Uterus (tissue), 3 donors: ENCODE measurements at regions not wholly inside any gene's neighbourhood (a gene's known extent, or its start where the extent isn't known, plus 50 kb on each side); places are given as distances from the start of the nearest gene placed in this dataset.

ENCODE experiments used
- DNase-seq, 2 donors: peaks; one replicate each; pipeline ENCODE4 v3.0.0-alpha.2; 2019 to 2020
- H3K27ac ChIP-seq, 2 donors: fragments of 200-600 bp; sonication (generic); 1 replicate in 1 of 2; 2 replicates in 1 of 2; pipeline ENCODE4 v1.5.1; 2016 to 2018
- H3K27me3 ChIP-seq, 2 donors: fragments of 200-600 bp; sonication (generic); one replicate each; pipeline ENCODE4 v1.5.1; 2018 to 2019; ENCODE audit warnings: control low read depth in 1 of 2
- H3K36me3 ChIP-seq, 2 donors: fragments of 200-600 bp; sonication (generic); one replicate each; pipeline ENCODE4 v1.5.1; 2019; ENCODE audit warnings: control low read depth in 1 of 2
- H3K4me1 ChIP-seq, 2 donors: fragments of 200-600 bp; sonication (generic); one replicate each; pipeline ENCODE4 v1.5.1; 2018 to 2019; ENCODE audit warnings: control low read depth in 1 of 2
- H3K4me3 ChIP-seq, 2 donors: fragments of 200-600 bp; sonication (generic); 1 replicate in 1 of 2; 2 replicates in 1 of 2; pipeline ENCODE4 v1.5.1; 2018 to 2019; ENCODE audit warnings: mild to moderate bottlenecking in 1 of 2
- H3K9me3 ChIP-seq, 2 donors: fragments of 200-600 bp; sonication (generic); one replicate each; pipeline ENCODE4 v1.5.1; 2019; ENCODE audit warnings: control low read depth in 1 of 2
- CTCF ChIP-seq, 4 experiments: fragments of 200-600 bp in 2 of 4; fragments of 450-650 bp in 2 of 4; sonication (generic) in 2 of 4; IDR thresholded peaks; one replicate each; pipeline ENCODE4 v1.5.1; 2016 to 2019; ENCODE audit warnings: antibody characterized with exemption in 4 of 4, mild to moderate bottlenecking in 2 of 4, moderate library complexity in 1 of 4
- POLR2A ChIP-seq, 2 donors: fragments of 450-650 bp; IDR thresholded peaks; one replicate each; pipeline ENCODE4 v1.6.1; 2016; ENCODE audit warnings: antibody characterized with exemption in 2 of 2, mild to moderate bottlenecking in 1 of 2, moderate library complexity in 1 of 2
- intact Hi-C: fragments of 100-400 bp; cut with DNase I; formaldehyde crosslinking; loops from one replicate; pipeline ENCODE4 v1.15.1; 2023; ENCODE audit warnings: low total_unique reads
- donor health status: DM: yes; HTN: yes; CAD: no.

- H3K9me3 ChIP-seq, result no peaks in the 10 kb centered on the region
- DNase-seq, result no peak
- intact Hi-C loops, result no loop called here
Measured at GRCh38 chr2:118269408-118270051, 181.3 kb downstream of the INSIG2 start.

GRCh38 chr2:118268268-118268667, 180.0 kb downstream of the INSIG2 start:
- no peaks in the 10 kb centered on the region for H3K36me3 ChIP-seq
- H3K4me3 ChIP-seq, result no peak overlapping the region
- no peak overlapping the region for H3K27ac ChIP-seq
- no peaks in the 10 kb centered on the region for H3K27me3 ChIP-seq
- H3K9me3 ChIP-seq, result no peaks in the 10 kb centered on the region
- TF ChIP-seq CTCF (IDR thresholded peaks at IDR 0.05) (no peak), POLR2A (IDR thresholded peaks at IDR 0.05) (no peak)
- intact Hi-C loops, result no loop called here
- DNase-seq, result no peak
- H3K4me1 ChIP-seq, result no peaks in the 10 kb centered on the region

More at GRCh38 chr2:118269408-118270051, 181.3 kb downstream of the INSIG2 start:
- Histone ChIP-seq H3K4me3 (no peak overlapping the region), H3K4me1 (no peaks in the 10 kb centered on the region), H3K27me3 (no peaks in the 10 kb centered on the region), H3K36me3 (no peaks in the 10 kb centered on the region), H3K27ac (no peak overlapping the region)
- TF ChIP-seq CTCF (IDR thresholded peaks at IDR 0.05), result no peak
- TF ChIP-seq POLR2A (IDR thresholded peaks at IDR 0.05), result no peak

- no peaks in the 10 kb centered on the region for H3K27me3 ChIP-seq
- H3K27ac ChIP-seq, result no peak overlapping the region
- no peaks in the 10 kb centered on the region for H3K4me1 ChIP-seq
- TF ChIP-seq POLR2A (IDR thresholded peaks at IDR 0.05) (no peak), CTCF (IDR thresholded peaks at IDR 0.05) (no peak)
- DNase-seq, result no peak
- intact Hi-C loops, result no loop called here
- no peaks in the 10 kb centered on the region for H3K36me3 ChIP-seq
- no peak overlapping the region for H3K4me3 ChIP-seq
- H3K9me3 ChIP-seq, result no peaks in the 10 kb centered on the region
Measured at GRCh38 chr2:118265873-118266455, 177.7 kb downstream of the INSIG2 start.

- Histone ChIP-seq H3K4me3 (no peak overlapping the region), H3K4me1 (no peaks in the 10 kb centered on the region), H3K36me3 (no peaks in the 10 kb centered on the region), H3K27me3 (no peaks in the 10 kb centered on the region), H3K9me3 (no peaks in the 10 kb centered on the region), H3K27ac (no peak overlapping the region)
- DNase-seq, result no peak
- TF ChIP-seq CTCF (IDR thresholded peaks at IDR 0.05) (no peak), POLR2A (IDR thresholded peaks at IDR 0.05) (no peak)
- intact Hi-C loops, result no loop called here
Measured at GRCh38 chr2:118264232-118264990, 176.1 kb downstream of the INSIG2 start.

- no peak for TF ChIP-seq CTCF (IDR thresholded peaks at IDR 0.05)
- no peak for TF ChIP-seq POLR2A (IDR thresholded peaks at IDR 0.05)
Measured at GRCh38 chr2:118257696-118258095, 169.4 kb downstream of the INSIG2 start.

More at GRCh38 chr2:118257696-118258095, 169.4 kb downstream of the INSIG2 start:
- Histone ChIP-seq H3K4me1 (no peaks in the 10 kb centered on the region), H3K4me3 (no peak overlapping the region), H3K36me3 (no peaks in the 10 kb centered on the region), H3K27me3 (peaks cover 0 to 5% of the 10 kb centered on the region in 2 donors), H3K27ac (no peak overlapping the region), H3K9me3 (no peaks in the 10 kb centered on the region)
- DNase-seq, result no peak
- intact Hi-C loops, result no loop called here
